ENCODE measurements at regions not wholly inside any gene's neighbourhood (a gene's known extent, or its start where the extent isn't known, plus 50 kb on each side); places are given as distances from the start of the nearest gene placed in this dataset.

DNA sequence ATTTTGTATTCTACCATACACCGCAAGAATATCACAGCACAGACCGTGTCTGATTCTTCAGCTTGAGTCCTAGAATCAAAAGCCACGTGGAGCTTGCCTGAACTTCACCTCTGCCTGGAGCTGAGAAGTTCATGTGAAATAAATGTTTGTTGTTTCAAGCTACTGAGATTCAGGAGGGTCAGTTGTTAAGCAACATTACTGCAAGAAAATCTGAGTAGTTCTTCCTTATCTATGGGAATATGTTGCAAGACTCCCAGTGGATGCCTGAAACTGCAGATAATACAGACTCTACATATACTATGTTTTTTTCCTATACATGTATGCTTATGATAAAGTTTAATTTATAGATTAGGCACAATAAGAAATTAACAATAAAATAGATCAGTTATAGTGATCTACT lies 995.3 kb downstream of the TBC1D22A start:
- POLR2A ChIA-PET, result no interaction called here
- no peak overlapping the region for H3K27ac ChIP-seq (ENCODE audit: low read depth, low read length)
- peaks cover 0 to 3% (median 0%) of the 10 kb centered on the region in 5 donors for H3K9me3 Mint-ChIP-seq

DNA sequence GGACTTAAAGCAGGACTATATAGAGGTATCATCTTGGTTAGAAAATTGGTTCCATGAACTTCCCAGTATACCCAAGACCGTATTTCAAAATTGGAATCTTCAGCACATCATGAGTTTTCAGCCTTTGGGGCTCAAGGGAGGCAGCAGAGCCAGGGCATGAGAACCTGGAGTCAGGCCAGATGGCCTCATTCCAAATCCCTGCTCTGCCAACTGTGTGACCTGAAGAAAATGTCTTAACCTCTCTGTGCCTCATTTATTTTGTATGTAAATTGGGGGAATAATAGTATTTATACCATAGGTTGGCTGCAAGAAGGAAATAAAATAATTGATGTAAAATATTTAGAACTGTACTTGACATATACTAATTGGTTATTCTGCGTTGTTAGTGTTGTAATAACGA lies 987.6 kb downstream of the TBC1D22A start:
- no peaks in the 10 kb centered on the region for H3K4me1 Mint-ChIP-seq

More for the DNA sequence above, 995.3 kb downstream of the TBC1D22A start:
- Mint-ChIP-seq H3K4me1 (no peaks in the 10 kb centered on the region), H3K27me3 (peaks cover 0 to 15% of the 10 kb centered on the region in 2 donors), H3K36me3 (peaks cover 0 to 1% (median 0%) of the 10 kb centered on the region in 3 donors), H3K27ac (no peak overlapping the region), H3K4me3 (no peak overlapping the region)
- H3K4me1 ChIP-seq (ENCODE audit: insufficient read depth, low read length), result no peaks in the 10 kb centered on the region
- H3K27me3 ChIP-seq (ENCODE audit: insufficient read depth, low read length, poor library complexity, severe bottlenecking), result no peaks in the 10 kb centered on the region
- CTCF ChIA-PET, result no interaction called here
- DNase-seq, result no peak
- H3K9me3 ChIP-seq (ENCODE audit: low read length), result no peaks in the 10 kb centered on the region
- H3K4me3 ChIP-seq (ENCODE audit: low read length), result no peak overlapping the region
- H3K36me3 ChIP-seq (ENCODE audit: insufficient read depth, low read length), result no peaks in the 10 kb centered on the region

DNA sequence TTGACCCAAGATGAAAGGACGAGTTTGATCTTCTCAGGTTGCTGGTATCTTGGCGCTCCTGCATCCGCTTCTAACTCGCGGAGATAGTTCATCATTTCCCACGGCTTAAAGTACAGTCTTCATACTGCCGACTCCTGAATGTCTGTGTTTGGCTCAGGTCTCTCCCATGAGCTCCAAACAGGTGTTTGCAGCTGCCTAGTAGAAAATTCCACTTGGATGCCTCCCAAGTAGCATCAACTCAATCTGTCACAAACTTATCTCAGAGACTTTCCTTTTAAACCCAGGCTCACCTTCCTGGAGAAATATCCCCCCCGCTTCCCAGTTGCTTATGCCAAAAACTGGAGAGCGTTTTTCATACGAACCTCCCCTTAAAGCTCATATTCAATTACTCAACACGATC lies 986.5 kb downstream of the TBC1D22A start:
- H3K27ac ChIP-seq (ENCODE audit: low read depth, low read length), result no peak overlapping the region
- H3K9me3 ChIP-seq (ENCODE audit: low read length), result no peaks in the 10 kb centered on the region
- Mint-ChIP-seq H3K27me3 (peaks cover 16 to 45% of the 10 kb centered on the region in 2 donors), H3K4me3 (no peak overlapping the region), H3K27ac (no peak overlapping the region), H3K4me1 (no peaks in the 10 kb centered on the region), H3K36me3 (no peaks in the 10 kb centered on the region), H3K9me3 (no peaks in the 10 kb centered on the region)
- ChIA-PET POLR2A (no interaction called here), CTCF (no interaction called here)
- no peaks in the 10 kb centered on the region for H3K27me3 ChIP-seq (ENCODE audit: insufficient read depth, low read length, poor library complexity, severe bottlenecking)
- no peaks in the 10 kb centered on the region for H3K36me3 ChIP-seq (ENCODE audit: insufficient read depth, low read length)
- DNase-seq, result no peak
- H3K4me1 ChIP-seq (ENCODE audit: insufficient read depth, low read length), result no peaks in the 10 kb centered on the region
- H3K4me3 ChIP-seq (ENCODE audit: low read length), result no peak overlapping the region

More for the DNA sequence above, 987.6 kb downstream of the TBC1D22A start:
- DNase-seq, result no peak
- ChIA-PET POLR2A (no interaction called here), CTCF (no interaction called here)
- Histone ChIP-seq H3K36me3 (ENCODE audit: insufficient read depth, low read length) (no peaks in the 10 kb centered on the region), H3K4me1 (ENCODE audit: insufficient read depth, low read length) (no peaks in the 10 kb centered on the region), H3K27me3 (ENCODE audit: insufficient read depth, low read length, poor library complexity, severe bottlenecking) (no peaks in the 10 kb centered on the region), H3K27ac (ENCODE audit: low read depth, low read length) (no peak overlapping the region), H3K4me3 (ENCODE audit: low read length) (no peak overlapping the region), H3K9me3 (ENCODE audit: low read length) (no peaks in the 10 kb centered on the region)
- H3K36me3 Mint-ChIP-seq, result no peaks in the 10 kb centered on the region
- no peak overlapping the region for H3K27ac Mint-ChIP-seq
- H3K27me3 Mint-ChIP-seq, result peaks cover 16 to 47% of the 10 kb centered on the region in 2 donors
- H3K4me3 Mint-ChIP-seq, result no peak overlapping the region
- H3K9me3 Mint-ChIP-seq, result no peaks in the 10 kb centered on the region

DNA sequence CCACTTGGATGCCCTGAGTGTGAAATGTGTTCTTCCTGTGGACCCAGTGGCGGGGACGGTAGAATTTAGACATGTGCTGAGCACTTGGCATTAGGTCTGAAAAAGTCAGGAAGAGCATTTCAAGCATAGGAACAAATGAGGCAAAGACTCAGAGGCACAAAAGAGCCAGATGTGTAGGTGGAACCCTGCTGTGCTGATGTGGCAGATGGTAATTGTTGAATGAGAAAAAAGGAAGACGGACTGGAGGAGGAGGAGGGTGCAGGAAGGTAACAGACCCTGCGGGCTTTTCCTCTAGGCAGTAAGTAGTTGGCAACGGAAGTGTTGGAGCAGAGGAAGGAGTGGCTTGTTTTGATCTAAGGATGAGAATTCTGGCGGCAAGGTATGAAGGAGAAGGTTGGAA lies 985.8 kb downstream of the TBC1D22A start:
- Mint-ChIP-seq H3K36me3 (no peaks in the 10 kb centered on the region), H3K4me3 (no peak overlapping the region), H3K27me3 (peaks cover 16 to 43% of the 10 kb centered on the region in 2 donors), H3K27ac (no peak overlapping the region), H3K4me1 (no peaks in the 10 kb centered on the region), H3K9me3 (no peaks in the 10 kb centered on the region)
- no peaks in the 10 kb centered on the region for H3K36me3 ChIP-seq (ENCODE audit: insufficient read depth, low read length)
- POLR2A ChIA-PET, result no interaction called here
- no peaks in the 10 kb centered on the region for H3K27me3 ChIP-seq (ENCODE audit: insufficient read depth, low read length, poor library complexity, severe bottlenecking)
- CTCF ChIA-PET, result no interaction called here
- no peak for DNase-seq
- H3K9me3 ChIP-seq (ENCODE audit: low read length), result no peaks in the 10 kb centered on the region
- H3K4me3 ChIP-seq (ENCODE audit: low read length), result no peak overlapping the region
- no peaks in the 10 kb centered on the region for H3K4me1 ChIP-seq (ENCODE audit: insufficient read depth, low read length)
- no peak overlapping the region for H3K27ac ChIP-seq (ENCODE audit: low read depth, low read length)

DNA sequence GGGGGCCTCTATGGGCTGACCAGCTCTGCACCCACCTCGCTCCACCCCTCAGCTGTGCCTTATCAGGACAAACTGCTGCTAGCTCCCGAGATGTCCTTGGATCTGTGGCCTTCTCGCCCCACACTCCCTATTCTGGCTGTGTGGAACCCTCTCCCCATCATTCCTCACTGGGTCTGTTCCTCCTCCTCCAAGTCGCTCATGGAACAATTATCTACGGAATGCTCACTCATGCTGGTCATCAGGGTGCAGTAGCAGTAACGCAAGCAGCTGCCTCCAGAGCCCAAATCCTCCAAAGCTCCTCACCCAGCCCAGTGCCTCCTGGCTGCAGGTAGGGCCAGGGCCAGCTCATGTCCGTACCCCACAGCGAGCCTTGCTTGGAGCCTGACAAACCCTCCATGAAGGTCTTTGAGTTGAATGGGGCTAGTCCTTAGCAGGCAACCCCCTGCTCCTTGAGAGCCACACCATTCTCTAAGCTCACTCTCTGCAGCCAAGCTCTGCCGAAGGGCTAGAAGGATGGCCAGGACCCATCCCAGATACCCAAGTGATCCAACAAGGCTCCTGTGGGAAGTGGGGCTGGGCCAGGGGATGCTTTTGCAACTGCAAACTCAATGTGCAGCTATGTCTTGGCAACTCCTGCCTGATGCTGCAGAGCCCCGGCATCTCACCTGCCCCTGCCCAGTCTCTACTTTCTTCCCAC lies 977.8 kb downstream of the TBC1D22A start:
- no peak for DNase-seq
- ChIA-PET CTCF (no interaction called here), POLR2A (no interaction called here)
- Histone ChIP-seq H3K27ac (ENCODE audit: low read depth, low read length) (no peak overlapping the region), H3K4me3 (ENCODE audit: low read length) (no peak overlapping the region), H3K9me3 (ENCODE audit: low read length) (no peaks in the 10 kb centered on the region), H3K27me3 (ENCODE audit: insufficient read depth, low read length, poor library complexity, severe bottlenecking) (no peaks in the 10 kb centered on the region), H3K36me3 (ENCODE audit: insufficient read depth, low read length) (no peaks in the 10 kb centered on the region), H3K4me1 (ENCODE audit: insufficient read depth, low read length) (no peaks in the 10 kb centered on the region)
- H3K27ac Mint-ChIP-seq, result no peak overlapping the region
- no peak overlapping the region for H3K4me3 Mint-ChIP-seq
- H3K27me3 Mint-ChIP-seq, result peaks cover 0 to 5% of the 10 kb centered on the region in 2 donors
- H3K9me3 Mint-ChIP-seq, result no peaks in the 10 kb centered on the region
- no peaks in the 10 kb centered on the region for H3K36me3 Mint-ChIP-seq
- H3K4me1 Mint-ChIP-seq, result no peaks in the 10 kb centered on the region

DNA sequence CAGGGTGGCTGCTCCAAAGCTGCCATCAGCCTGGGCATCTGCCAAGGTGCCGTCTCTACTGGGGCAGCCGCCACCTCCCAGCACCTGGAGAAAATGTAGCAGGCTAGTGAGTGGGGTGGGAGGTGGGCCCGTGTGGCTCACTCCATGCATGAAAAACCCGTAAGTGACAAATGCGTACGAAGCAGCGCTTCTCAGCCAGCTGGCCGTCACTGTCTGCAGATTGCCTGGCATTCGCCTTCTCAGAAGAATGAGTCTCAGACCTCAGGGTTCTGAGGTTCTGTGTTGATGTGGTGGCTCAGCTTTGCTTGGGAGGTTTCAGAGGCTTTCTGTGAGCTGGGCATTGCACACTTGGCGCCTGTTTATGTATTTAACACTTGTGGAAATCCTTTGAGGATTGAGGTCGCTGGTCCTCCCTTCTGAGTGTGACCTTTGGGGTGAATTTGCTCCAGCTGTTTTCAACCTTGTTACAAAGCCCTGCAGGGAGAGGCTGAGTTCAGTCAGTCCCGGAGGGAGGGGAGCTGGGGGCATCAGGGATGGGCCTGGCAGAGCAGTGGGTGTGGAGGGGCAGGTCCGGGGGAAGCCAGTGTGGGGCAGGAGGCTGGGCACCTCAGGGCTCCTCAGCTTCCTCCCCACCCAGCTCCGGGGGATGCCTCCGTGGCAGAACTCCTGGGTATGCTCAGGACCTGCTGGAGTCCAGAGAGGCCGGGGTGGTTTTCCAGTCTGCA lies 977.0 kb downstream of the TBC1D22A start:
- H3K9me3 Mint-ChIP-seq, result no peaks in the 10 kb centered on the region
- no peaks in the 10 kb centered on the region for H3K36me3 Mint-ChIP-seq
- no peaks in the 10 kb centered on the region for H3K9me3 ChIP-seq (ENCODE audit: low read length)
- DNase-seq, result no peak
- CTCF ChIA-PET, result no interaction called here
- POLR2A ChIA-PET, result no interaction called here
- no peak overlapping the region for H3K4me3 Mint-ChIP-seq
- H3K27me3 Mint-ChIP-seq, result peaks cover 0 to 4% of the 10 kb centered on the region in 2 donors
- H3K36me3 ChIP-seq (ENCODE audit: insufficient read depth, low read length), result no peaks in the 10 kb centered on the region
- no peaks in the 10 kb centered on the region for H3K4me1 ChIP-seq (ENCODE audit: insufficient read depth, low read length)
- H3K27ac Mint-ChIP-seq, result no peak overlapping the region
- H3K4me3 ChIP-seq (ENCODE audit: low read length), result no peak overlapping the region
- H3K4me1 Mint-ChIP-seq, result no peaks in the 10 kb centered on the region
- H3K27me3 ChIP-seq (ENCODE audit: insufficient read depth, low read length, poor library complexity, severe bottlenecking), result no peaks in the 10 kb centered on the region
- no peak overlapping the region for H3K27ac ChIP-seq (ENCODE audit: low read depth, low read length)

DNA sequence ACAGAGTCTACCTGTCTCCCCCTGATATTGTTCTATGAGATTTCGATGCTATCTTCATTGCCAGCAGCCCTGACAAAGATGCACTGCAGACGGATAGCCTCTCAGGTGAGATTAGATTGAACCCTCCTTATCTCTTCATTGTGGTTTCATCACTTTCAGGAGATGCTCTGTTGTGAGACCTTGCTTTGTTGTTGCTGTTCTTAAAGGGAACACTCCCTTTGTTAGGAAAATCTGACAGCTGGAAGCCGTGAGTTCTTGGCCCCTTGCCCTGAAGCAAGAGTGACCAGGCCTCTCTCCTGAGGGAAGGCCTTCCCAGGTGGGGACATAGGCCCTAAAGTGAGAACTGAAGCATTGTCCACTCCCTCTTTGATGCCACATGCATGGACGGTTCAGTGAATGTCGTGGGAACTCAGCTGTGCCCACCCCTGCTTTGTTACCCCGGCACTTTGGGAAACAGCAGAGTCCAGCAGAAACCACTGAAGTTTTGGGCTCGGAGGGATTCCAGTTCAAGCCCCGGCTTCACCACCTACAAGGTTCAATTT lies 976.1 kb downstream of the TBC1D22A start:
- no peak for DNase-seq
- ChIA-PET POLR2A (no interaction called here), CTCF (no interaction called here)
- Mint-ChIP-seq H3K27ac (no peak overlapping the region), H3K9me3 (no peaks in the 10 kb centered on the region), H3K27me3 (peaks cover 2 to 4% of the 10 kb centered on the region in 2 donors), H3K4me1 (no peaks in the 10 kb centered on the region), H3K4me3 (no peak overlapping the region), H3K36me3 (no peaks in the 10 kb centered on the region)
- Histone ChIP-seq H3K4me1 (ENCODE audit: insufficient read depth, low read length) (no peaks in the 10 kb centered on the region), H3K9me3 (ENCODE audit: low read length) (no peaks in the 10 kb centered on the region), H3K27ac (ENCODE audit: low read depth, low read length) (no peak overlapping the region), H3K27me3 (ENCODE audit: insufficient read depth, low read length, poor library complexity, severe bottlenecking) (no peaks in the 10 kb centered on the region), H3K36me3 (ENCODE audit: insufficient read depth, low read length) (no peaks in the 10 kb centered on the region), H3K4me3 (ENCODE audit: low read length) (no peak overlapping the region)

DNA sequence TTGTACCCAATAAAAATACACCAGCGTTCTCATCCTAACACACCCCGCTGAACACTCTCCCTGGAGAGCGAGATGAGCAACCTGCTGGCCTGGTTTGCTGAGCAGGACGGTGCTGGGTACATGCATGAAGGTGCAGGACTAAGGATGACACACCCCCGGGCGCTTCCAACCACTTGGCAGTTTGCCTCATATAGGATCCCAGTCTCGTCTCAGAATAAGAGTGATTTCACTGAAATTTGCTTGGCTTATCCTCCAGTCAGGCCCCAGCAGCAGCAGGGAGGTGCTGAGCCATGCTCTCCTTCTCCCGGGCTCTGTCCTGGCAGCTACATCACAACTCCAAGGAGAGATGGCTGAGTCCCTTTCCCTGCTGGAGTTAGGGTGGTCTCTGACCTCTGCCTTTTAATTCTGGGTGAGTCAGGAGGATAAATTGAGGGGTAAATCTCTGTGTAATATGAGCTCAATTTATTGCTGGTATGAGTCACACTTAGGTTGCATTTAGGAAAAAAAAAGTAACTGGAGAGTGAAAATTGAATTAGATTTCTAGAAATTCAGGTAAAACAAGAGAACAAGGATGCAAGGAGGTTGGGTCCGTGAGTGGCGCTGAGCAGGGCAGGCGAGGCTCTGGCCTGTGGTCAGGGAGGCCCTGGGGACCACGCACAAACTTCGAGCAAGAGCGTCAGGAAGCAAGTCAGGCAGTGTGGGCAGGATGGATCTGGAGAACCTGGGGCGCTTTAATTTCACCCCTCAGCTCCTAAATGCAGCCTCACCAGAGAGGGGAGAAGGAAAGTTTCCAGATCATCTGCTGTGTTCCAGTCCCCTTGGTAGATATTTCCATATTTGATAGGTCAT lies 974.0 kb downstream of the TBC1D22A start:
- Mint-ChIP-seq H3K36me3 (peaks cover 0 to 3% (median 0%) of the 10 kb centered on the region in 3 donors), H3K9me3 (peaks cover 0 to 5% (median 4%) of the 10 kb centered on the region in 5 donors), H3K4me3 (no peak overlapping the region), H3K27me3 (peaks cover 5 to 10% of the 10 kb centered on the region in 2 donors), H3K27ac (no peak overlapping the region), H3K4me1 (no peaks in the 10 kb centered on the region)
- Histone ChIP-seq H3K27me3 (ENCODE audit: insufficient read depth, low read length, poor library complexity, severe bottlenecking) (no peaks in the 10 kb centered on the region), H3K4me1 (ENCODE audit: insufficient read depth, low read length) (no peaks in the 10 kb centered on the region), H3K27ac (ENCODE audit: low read depth, low read length) (no peak overlapping the region), H3K36me3 (ENCODE audit: insufficient read depth, low read length) (no peaks in the 10 kb centered on the region), H3K9me3 (ENCODE audit: low read length) (no peaks in the 10 kb centered on the region), H3K4me3 (ENCODE audit: low read length) (no peak overlapping the region)
- no peak for DNase-seq
- POLR2A ChIA-PET, result no interaction called here
- CTCF ChIA-PET, result no interaction called here

All from CD8-positive, alpha-beta memory T cell (primary cell).